Stomach (tissue), 8 donors: ENCODE measurements at regions not wholly inside any gene's neighbourhood (a gene's known extent, or its start where the extent isn't known, plus 50 kb on each side); places are given as distances from the start of the nearest gene placed in this dataset.

Experiments
- DNase-seq, 2 donors: peaks; one replicate each; pipeline versions ENCODE4 v3.0.0 to v3.0.0-alpha.2; 2013 to 2019
- H3K27ac ChIP-seq, 5 donors: fragments of 200-600 bp in 4 of 5; sonication (generic) in 4 of 5; one replicate each; pipeline ENCODE4 v1.5.1; 2013 to 2019; ENCODE audit warnings: mild to moderate bottlenecking in 1 of 5, moderate library complexity in 1 of 5
- H3K27me3 ChIP-seq, 3 donors: fragments of 200-600 bp; sonication (generic); one replicate each; pipeline ENCODE4 v1.5.1; 2017 to 2019; ENCODE audit warnings: mixed run types in 1 of 3
- H3K36me3 ChIP-seq, 4 donors: fragments of 200-600 bp; sonication (generic); 1 replicate in 3 of 4; 2 replicates in 1 of 4; pipeline ENCODE4 v1.5.1; 2016 to 2019
- H3K4me1 ChIP-seq, 4 donors: fragments of 200-600 bp; sonication (generic); one replicate each; pipeline ENCODE4 v1.5.1; 2016 to 2019
- H3K4me3 ChIP-seq, 4 donors: fragments of 200-600 bp; sonication (generic) in 3 of 4; one replicate each; pipeline ENCODE4 v1.5.1; 2016 to 2019; ENCODE audit warnings: mild to moderate bottlenecking in 1 of 4
- H3K9me3 ChIP-seq, 4 donors: fragments of 200-600 bp; sonication (generic); one replicate each; pipeline ENCODE4 v1.5.1; 2016 to 2019
- CTCF ChIP-seq, 7 experiments: fragments of 450-650 bp in 4 of 7; fragments of 200-600 bp in 3 of 7; sonication (generic) in 3 of 7; IDR thresholded peaks; one replicate each; pipeline ENCODE4 v1.5.1; 2016 to 2019; ENCODE audit warnings: antibody characterized with exemption in 7 of 7, control low read depth in 2 of 7, mild to moderate bottlenecking in 1 of 7
- EP300 ChIP-seq: sonication (generic); formaldehyde crosslinking; IDR thresholded peaks from one replicate; pipeline ENCODE4 v1.6.1; 2017; ENCODE audit warnings: antibody characterized with exemption
- POLR2A ChIP-seq, 4 donors: fragments of 450-650 bp; IDR thresholded peaks; one replicate each; pipeline ENCODE4 v1.6.1; 2016; ENCODE audit warnings: antibody characterized with exemption in 4 of 4, control low read depth in 2 of 4, mild to moderate bottlenecking in 1 of 4, moderate library complexity in 1 of 4
- POLR2AphosphoS5 ChIP-seq, 3 donors: sonication (generic); formaldehyde crosslinking; IDR thresholded peaks; one replicate each; pipeline ENCODE4 v1.6.1; 2016; ENCODE audit warnings: antibody characterized with exemption in 3 of 3
- WGBS, 5 donors: extraction: QIAGEN DNeasy Blood & Tissue Kit in 3 of 5; methylation state at CpG; one replicate each; pipeline versions ENCODE4 v1.1.5 to v1.1.7; 2013 to 2018; 5-methylcytosine and 5-hydroxymethylcytosine counted together
- intact Hi-C: fragments of 100-400 bp; cut with DNase I; formaldehyde crosslinking; loops from one replicate; pipeline ENCODE4 v1.15.1; 2023; ENCODE audit warnings: low total_unique reads
- donor health status: healthy with polysubstance abuse.
- donor health status: Bipolar disorder and iron deficiency.
- donor health status: healthy.

DNA sequence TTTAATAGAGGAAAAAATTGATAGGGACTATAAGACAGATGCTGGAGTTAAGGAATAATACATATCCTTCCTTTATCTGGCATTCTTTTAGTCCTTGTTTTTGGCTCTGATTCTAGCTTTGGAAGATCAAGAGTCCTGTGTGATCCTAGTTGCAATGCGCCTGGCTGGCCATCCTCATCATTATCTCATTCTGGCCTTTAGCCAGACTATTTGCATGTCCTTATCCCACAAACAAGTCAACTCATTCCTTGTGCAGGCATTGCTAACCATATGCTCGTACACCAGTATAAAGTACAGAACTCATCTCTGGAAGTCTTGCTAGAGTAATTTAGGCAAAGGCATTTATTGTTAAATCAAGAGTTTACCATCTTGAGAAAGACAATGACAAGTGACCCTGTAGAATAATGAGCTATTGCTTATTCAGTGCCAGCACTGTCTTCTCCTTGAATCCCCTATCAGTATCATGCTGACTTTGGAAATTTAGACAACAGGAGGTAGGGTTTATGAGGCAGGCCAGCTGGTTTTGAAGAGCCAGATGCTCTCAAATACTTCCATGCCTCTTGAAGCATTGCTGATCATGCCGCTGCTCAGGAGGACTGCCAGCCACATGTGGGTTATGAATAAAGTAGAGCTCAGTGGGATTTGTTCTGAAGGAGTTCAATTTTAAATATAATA is 1730.3 kb upstream of the TENM3 start:
- peak in 1 of 2 donors; percentile 16 for DNase-seq
- intact Hi-C loops, result no loop called here
- no peaks in the 10 kb centered on the region for H3K27me3 ChIP-seq
- TF ChIP-seq POLR2AphosphoS5 (IDR thresholded peaks at IDR 0.05), result no peak
- TF ChIP-seq EP300, result no peak
- TF ChIP-seq CTCF (IDR thresholded peaks at IDR 0.05), result no peak
- no peak for TF ChIP-seq POLR2A (IDR thresholded peaks at IDR 0.05)
- no peaks in the 10 kb centered on the region for H3K4me1 ChIP-seq
- 55 to 76% (median 72%) methylated on average over 3 of the region's 3 CpGs for WGBS, 5 donors
- H3K4me3 ChIP-seq, result no peak overlapping the region
- H3K36me3 ChIP-seq, result no peaks in the 10 kb centered on the region
- no peak overlapping the region for H3K27ac ChIP-seq
- H3K9me3 ChIP-seq, result no peaks in the 10 kb centered on the region

- no peaks in the 10 kb centered on the region for H3K9me3 ChIP-seq
- no peak overlapping the region for H3K27ac ChIP-seq
- WGBS, 5 donors, result 55 to 70% (median 69%) methylated on average over 4 of the region's 4 CpGs
- intact Hi-C loops, result no loop called here
- DNase-seq, result no peak
- H3K4me3 ChIP-seq, result no peak overlapping the region
- no peaks in the 10 kb centered on the region for H3K27me3 ChIP-seq
- H3K4me1 ChIP-seq, result no peaks in the 10 kb centered on the region
- H3K36me3 ChIP-seq, result no peaks in the 10 kb centered on the region
- TF ChIP-seq CTCF (IDR thresholded peaks at IDR 0.05) (no peak), POLR2A (IDR thresholded peaks at IDR 0.05) (no peak), EP300 (no peak), POLR2AphosphoS5 (IDR thresholded peaks at IDR 0.05) (no peak)
These were observed 1724.3 kb upstream of the TENM3 start for GRCh38 chr4:180518906-180519305.

DNA sequence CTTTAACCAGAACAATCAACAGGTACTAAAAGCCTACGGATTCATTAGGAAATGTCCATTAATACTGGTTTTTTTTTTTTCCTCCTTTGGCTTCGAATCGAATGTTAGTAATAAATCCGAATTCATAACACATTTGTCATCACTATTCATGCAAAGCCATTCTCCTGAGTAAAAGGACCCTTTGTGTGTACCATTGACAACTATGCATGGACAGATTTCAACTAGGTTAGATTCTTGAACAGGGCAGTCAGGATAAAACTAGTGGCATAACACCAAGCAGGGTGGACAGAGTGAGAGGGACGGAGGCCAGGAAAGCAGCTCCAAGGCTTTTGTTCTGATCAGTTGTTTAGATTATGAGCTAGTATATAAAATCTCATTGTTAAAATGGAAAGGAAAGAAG is 1722.0 kb upstream of the TENM3 start:
- Histone ChIP-seq H3K27ac (no peak overlapping the region), H3K27me3 (no peaks in the 10 kb centered on the region), H3K4me3 (no peak overlapping the region), H3K36me3 (no peaks in the 10 kb centered on the region), H3K9me3 (no peaks in the 10 kb centered on the region), H3K4me1 (no peaks in the 10 kb centered on the region)
- WGBS, 5 donors, result 67 to 78% (median 73%) methylated on average over 5 of the region's 5 CpGs
- no peak for TF ChIP-seq EP300
- no peak for TF ChIP-seq POLR2A (IDR thresholded peaks at IDR 0.05)
- no peak for TF ChIP-seq POLR2AphosphoS5 (IDR thresholded peaks at IDR 0.05)
- TF ChIP-seq CTCF (IDR thresholded peaks at IDR 0.05), result no peak
- DNase-seq, result no peak
- intact Hi-C loops, result no loop called here

- H3K9me3 ChIP-seq, result peaks cover 0 to 4% (median 0%) of the 10 kb centered on the region in 4 donors
- H3K36me3 ChIP-seq, result no peaks in the 10 kb centered on the region
- H3K27me3 ChIP-seq, result no peaks in the 10 kb centered on the region
- TF ChIP-seq CTCF (IDR thresholded peaks at IDR 0.05) (no peak), POLR2A (IDR thresholded peaks at IDR 0.05) (no peak), POLR2AphosphoS5 (IDR thresholded peaks at IDR 0.05) (no peak), EP300 (no peak)
- WGBS, 5 donors, result 74 to 78% (median 76%) methylated on average over 4 of the region's 4 CpGs
- no peaks in the 10 kb centered on the region for H3K4me1 ChIP-seq
- no peak overlapping the region for H3K4me3 ChIP-seq
- no peak overlapping the region for H3K27ac ChIP-seq
- intact Hi-C loops, result no loop called here
- DNase-seq, result no peak
These were observed 1717.6 kb upstream of the TENM3 start for GRCh38 chr4:180525523-180526077.
